KMS-11 (cell line): ENCODE measurements at regions not wholly inside any gene's neighbourhood (a gene's known extent, or its start where the extent isn't known, plus 50 kb on each side); places are given as distances from the start of the nearest gene placed in this dataset.

Experiments used
- H2AFZ ChIP-seq: fragments of 200-600 bp; sonication (generic); 2 replicates; pipeline ENCODE4 v1.6.1; 2016; ENCODE audit warnings: antibody characterized with exemption, mixed run types, low read depth
- H3K27ac ChIP-seq: fragments of 200-600 bp; sonication (generic); 2 replicates; pipeline ENCODE4 v1.6.1; 2016; ENCODE audit warnings: mild to moderate bottlenecking, mixed run types
- H3K27me3 ChIP-seq: fragments of 200-600 bp; sonication (generic); 2 replicates; pipeline ENCODE4 v1.6.1; 2017; ENCODE audit warnings: mild to moderate bottlenecking, low read depth, mixed run types, moderate library complexity; ENCODE audit not compliant: insufficient read depth
- H3K36me3 ChIP-seq: fragments of 200-600 bp; sonication (generic); 2 replicates; pipeline ENCODE4 v1.6.1; 2017; ENCODE audit warnings: mild to moderate bottlenecking, mixed run types; ENCODE audit not compliant: insufficient read depth
- H3K4me1 ChIP-seq: fragments of 200-600 bp; sonication (generic); 2 replicates; pipeline ENCODE4 v1.6.1; 2016; ENCODE audit warnings: mild to moderate bottlenecking, low read depth, mixed run types; ENCODE audit not compliant: poor library complexity, severe bottlenecking
- H3K4me2 ChIP-seq: fragments of 200-600 bp; sonication (generic); 2 replicates; pipeline ENCODE4 v1.7.0; 2016; ENCODE audit warnings: mild to moderate bottlenecking, mixed run types
- H3K4me3 ChIP-seq: fragments of 200-600 bp; sonication (generic); IDR thresholded peaks from 2 replicates; pipeline ENCODE4 v1.6.1; 2017; ENCODE audit warnings: low read depth, low read length, mixed read lengths; ENCODE audit not compliant: insufficient read depth
- H3K79me2 ChIP-seq: fragments of 200-600 bp; sonication (generic); 2 replicates; pipeline ENCODE4 v1.6.1; 2016; ENCODE audit warnings: low read depth, mixed run types; ENCODE audit not compliant: insufficient read depth
- H3K9ac ChIP-seq: fragments of 200-600 bp; sonication (generic); 2 replicates; pipeline ENCODE4 v1.6.1; 2016; ENCODE audit warnings: mild to moderate bottlenecking, mixed run types
- H4K20me1 ChIP-seq: fragments of 200-600 bp; sonication (generic); 2 replicates; pipeline ENCODE4 v1.6.1; 2016; ENCODE audit warnings: mild to moderate bottlenecking, mixed run types; ENCODE audit not compliant: insufficient read depth
- TF ChIP-seq, protein P1 (sequence below): fragments of 200-600 bp; sonication (generic); conservative IDR thresholded peaks from 2 replicates; pipeline ENCODE4 v1.6.1; 2017; ENCODE audit warnings: low read depth, mild to moderate bottlenecking, antibody characterized with exemption, low read length, moderate library complexity, mixed read lengths

DNA sequence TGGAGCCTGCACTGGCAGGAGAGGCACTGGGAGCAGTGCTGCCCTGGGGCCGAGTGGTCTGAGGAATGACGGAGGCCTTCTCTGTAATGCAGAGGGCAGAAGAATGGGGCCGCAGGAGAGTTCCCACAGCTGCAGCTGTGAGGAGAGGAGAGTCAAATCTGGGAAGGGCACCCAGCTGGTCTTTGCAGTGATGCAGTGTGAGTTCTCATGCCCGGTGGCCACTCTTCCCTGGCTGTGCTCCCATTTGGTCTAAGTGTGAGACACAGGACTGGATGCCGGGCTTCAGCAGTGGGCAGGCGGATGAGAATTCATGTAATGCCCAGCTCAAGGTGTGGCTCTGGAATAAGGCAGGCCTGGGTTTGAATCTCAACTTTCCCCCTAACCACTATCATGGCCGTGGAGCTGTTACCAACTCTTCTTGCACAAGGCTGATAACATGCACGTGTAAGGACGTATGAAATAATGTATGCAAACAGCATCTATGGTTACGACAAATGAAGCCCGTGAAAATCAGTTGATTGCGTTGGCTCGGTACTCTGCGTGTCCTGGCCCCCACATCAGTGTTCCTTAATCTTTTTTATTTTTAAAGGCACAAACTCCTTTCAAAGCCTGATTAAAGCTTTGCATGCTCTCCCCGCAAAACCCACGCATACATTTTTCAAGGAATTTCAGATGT, 71.6 kb downstream of the ACKR3 start:
- no peak overlapping the region for H3K4me2 ChIP-seq
- no peak overlapping the region for H3K27ac ChIP-seq
- no peaks in the 10 kb centered on the region for H3K36me3 ChIP-seq
- no peaks in the 10 kb centered on the region for H3K27me3 ChIP-seq
- H3K9ac ChIP-seq, result no peak overlapping the region
- TF ChIP-seq, protein P1, sequence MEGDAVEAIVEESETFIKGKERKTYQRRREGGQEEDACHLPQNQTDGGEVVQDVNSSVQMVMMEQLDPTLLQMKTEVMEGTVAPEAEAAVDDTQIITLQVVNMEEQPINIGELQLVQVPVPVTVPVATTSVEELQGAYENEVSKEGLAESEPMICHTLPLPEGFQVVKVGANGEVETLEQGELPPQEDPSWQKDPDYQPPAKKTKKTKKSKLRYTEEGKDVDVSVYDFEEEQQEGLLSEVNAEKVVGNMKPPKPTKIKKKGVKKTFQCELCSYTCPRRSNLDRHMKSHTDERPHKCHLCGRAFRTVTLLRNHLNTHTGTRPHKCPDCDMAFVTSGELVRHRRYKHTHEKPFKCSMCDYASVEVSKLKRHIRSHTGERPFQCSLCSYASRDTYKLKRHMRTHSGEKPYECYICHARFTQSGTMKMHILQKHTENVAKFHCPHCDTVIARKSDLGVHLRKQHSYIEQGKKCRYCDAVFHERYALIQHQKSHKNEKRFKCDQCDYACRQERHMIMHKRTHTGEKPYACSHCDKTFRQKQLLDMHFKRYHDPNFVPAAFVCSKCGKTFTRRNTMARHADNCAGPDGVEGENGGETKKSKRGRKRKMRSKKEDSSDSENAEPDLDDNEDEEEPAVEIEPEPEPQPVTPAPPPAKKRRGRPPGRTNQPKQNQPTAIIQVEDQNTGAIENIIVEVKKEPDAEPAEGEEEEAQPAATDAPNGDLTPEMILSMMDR, result no peak
- no peak overlapping the region for H3K4me3 ChIP-seq
- no peaks in the 10 kb centered on the region for H3K4me1 ChIP-seq
- no peaks in the 10 kb centered on the region for H4K20me1 ChIP-seq
- H3K79me2 ChIP-seq, result no peaks in the 10 kb centered on the region
- no peak overlapping the region for H2AFZ ChIP-seq

GRCh38 chr2:236642125-236642524, 72.5 kb downstream of the ACKR3 start:
- Histone ChIP-seq H2AFZ (no peak overlapping the region), H3K4me2 (no peak overlapping the region), H3K4me3 (no peak overlapping the region), H4K20me1 (no peaks in the 10 kb centered on the region), H3K9ac (no peak overlapping the region), H3K79me2 (no peaks in the 10 kb centered on the region), H3K27ac (no peak overlapping the region), H3K27me3 (no peaks in the 10 kb centered on the region), H3K4me1 (no peaks in the 10 kb centered on the region), H3K36me3 (no peaks in the 10 kb centered on the region)
- TF ChIP-seq, protein P1, result no peak

GRCh38 chr2:236642584-236643291, 73.1 kb downstream of the ACKR3 start:
- H3K4me2 ChIP-seq, result no peak overlapping the region
- H3K9ac ChIP-seq, result no peak overlapping the region
- no peak overlapping the region for H2AFZ ChIP-seq

GRCh38 chr2:236643480-236643879, 73.9 kb downstream of the ACKR3 start:
- Histone ChIP-seq H2AFZ (no peak overlapping the region), H4K20me1 (no peaks in the 10 kb centered on the region), H3K4me1 (no peaks in the 10 kb centered on the region), H3K9ac (no peak overlapping the region), H3K27ac (no peak overlapping the region), H3K4me3 (no peak overlapping the region), H3K79me2 (no peaks in the 10 kb centered on the region), H3K4me2 (no peak overlapping the region), H3K27me3 (no peaks in the 10 kb centered on the region), H3K36me3 (no peaks in the 10 kb centered on the region)
- TF ChIP-seq, protein P1, result no peak

More at GRCh38 chr2:236642584-236643291, 73.1 kb downstream of the ACKR3 start:
- Histone ChIP-seq H3K4me3 (no peak overlapping the region), H3K79me2 (no peaks in the 10 kb centered on the region), H3K36me3 (no peaks in the 10 kb centered on the region), H3K27ac (no peak overlapping the region), H4K20me1 (no peaks in the 10 kb centered on the region), H3K4me1 (no peaks in the 10 kb centered on the region), H3K27me3 (no peaks in the 10 kb centered on the region)
- TF ChIP-seq, protein P1, result no peak
